ENCODE measurements at regions not wholly inside any gene's neighbourhood (a gene's known extent, or its start where the extent isn't known, plus 50 kb on each side); places are given as distances from the start of the nearest gene placed in this dataset.
"Not testable (repeated sequence)": the region's sequence is repeated elsewhere in the genome, so short reads cannot be mapped to it uniquely, and the experiment has no call there.

DNA sequence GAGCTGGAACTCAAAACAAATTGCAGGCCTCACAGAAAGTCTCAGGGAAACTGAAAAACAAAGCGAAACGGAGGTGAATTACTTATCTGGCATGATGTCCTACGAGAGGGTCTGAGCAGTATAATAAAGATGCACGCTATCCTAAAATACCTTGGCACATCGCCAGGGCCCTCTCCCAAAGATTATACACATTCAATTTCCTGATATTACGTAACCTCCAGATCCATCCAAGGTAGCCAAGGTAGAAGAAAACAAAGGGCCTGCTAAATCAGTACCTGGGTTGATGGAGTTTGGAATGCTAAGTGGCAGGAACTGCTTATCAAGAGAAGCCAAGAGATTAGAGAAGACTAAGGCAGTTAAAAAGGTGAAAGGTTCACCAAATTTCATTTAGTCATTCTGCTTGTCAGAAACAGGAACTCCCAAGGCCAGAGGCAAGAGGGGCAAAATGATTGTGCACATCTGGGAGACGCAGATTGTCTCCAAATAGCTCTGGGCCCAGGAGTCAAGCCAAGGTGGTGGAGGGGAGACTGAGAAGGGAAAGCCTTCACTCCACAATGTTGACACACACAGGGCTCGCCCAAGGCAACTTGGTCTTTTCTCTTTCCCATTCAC is 236.8 kb upstream of the ATP5MC3 start:
- H3K9ac ChIP-seq (ENCODE audit: low read depth, low read length, poor library complexity) = no peak overlapping the region
- no peak overlapping the region for H2BK15ac ChIP-seq (ENCODE audit: low read length)
- H2AFZ ChIP-seq (ENCODE audit: low read length) = no peak overlapping the region
- H4K8ac ChIP-seq (ENCODE audit: low read depth, low read length) = no peak overlapping the region
- H3K79me1 ChIP-seq (ENCODE audit: low read depth, low read length) = no peaks in the 10 kb centered on the region
- H3K27me3 ChIP-seq (ENCODE audit: control insufficient read depth in 3 of 3, insufficient read depth in 3 of 3, low read depth in 1 of 3, low read length in 3 of 3) = no peaks in the 10 kb centered on the region
- H2BK12ac ChIP-seq (ENCODE audit: low read length) = no peak overlapping the region
- H3K9me3 ChIP-seq (replicated peaks in 1 of 2; ENCODE audit: control insufficient read depth in 2 of 2, insufficient read depth in 1 of 2, low read depth in 1 of 2, low read length in 2 of 2) = no peaks in the 10 kb centered on the region
- H3K18ac ChIP-seq (ENCODE audit: low read length) = no peak overlapping the region
- H3K4me3 ChIP-seq (ENCODE audit: low read length in 2 of 2) = no peak overlapping the region
- no peak overlapping the region for H3K23ac ChIP-seq (ENCODE audit: low read depth, low read length, poor library complexity)
- DNase-seq (ENCODE audit: low spot score) = no peak
- H3K27ac ChIP-seq (replicated peaks; ENCODE audit: low read length) = no peak overlapping the region
- no peak overlapping the region for H2AK5ac ChIP-seq (ENCODE audit: low read depth, low read length)
- H2BK5ac ChIP-seq (ENCODE audit: low read length) = no peak overlapping the region
- no peak overlapping the region for H3K4me2 ChIP-seq (ENCODE audit: insufficient read depth, low read length, poor library complexity, severe bottlenecking)
- no CpG with 5 or more reads among the region's 8 CpGs for WGBS, 2 donors (ENCODE audit: extremely low coverage in 2 of 2, insufficient read length in 2 of 2, insufficient replicate concordance in 1 of 2)
- H3K4ac ChIP-seq (ENCODE audit: low read length) = no peak overlapping the region
- no peaks in the 10 kb centered on the region for H3K36me3 ChIP-seq (replicated peaks in 1 of 2; ENCODE audit: control insufficient read depth in 2 of 2, insufficient read depth in 2 of 2, low read length in 2 of 2)
- H2BK120ac ChIP-seq (ENCODE audit: low read depth, low read length) = no peak overlapping the region
- no peak overlapping the region for H3K14ac ChIP-seq (ENCODE audit: low read length)
- no peaks in the 10 kb centered on the region for H3K4me1 ChIP-seq (ENCODE audit: control insufficient read depth in 2 of 2, insufficient read depth in 1 of 2, low read depth in 1 of 2, low read length in 2 of 2)
- H4K91ac ChIP-seq (ENCODE audit: low read depth, low read length, poor library complexity) = no peak overlapping the region

DNA sequence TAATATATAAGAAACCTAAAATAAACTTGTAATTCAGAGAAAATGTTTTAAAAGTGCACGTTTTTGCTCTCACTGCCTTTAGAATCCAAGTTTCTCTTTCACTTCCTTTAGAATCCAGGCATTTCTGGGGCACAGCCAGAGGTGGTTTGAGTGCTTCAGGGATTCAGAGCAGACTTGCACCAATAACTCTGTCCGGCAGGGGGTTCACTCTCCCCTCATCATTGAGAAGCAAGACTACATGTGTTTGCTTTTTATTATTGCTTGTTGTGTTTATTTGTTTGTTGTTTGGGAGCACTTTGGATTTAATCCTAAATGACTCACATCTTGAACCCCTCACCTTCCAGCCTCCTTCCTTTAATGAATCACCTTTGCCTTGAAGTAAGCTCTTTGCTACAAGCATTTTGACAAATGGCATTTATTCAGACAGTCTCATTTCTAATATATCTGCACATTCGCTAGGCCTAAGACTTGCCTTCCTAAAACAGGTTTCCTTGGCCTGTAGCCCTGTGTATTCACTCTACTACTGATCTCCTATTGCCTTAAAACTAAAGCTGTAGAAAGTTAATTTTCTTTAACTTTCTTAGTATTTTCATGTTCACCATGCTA is 233.5 kb upstream of the ATP5MC3 start:
- Histone ChIP-seq H3K4me1 (ENCODE audit: control insufficient read depth in 2 of 2, insufficient read depth in 1 of 2, low read depth in 1 of 2, low read length in 2 of 2) (no peaks in the 10 kb centered on the region), H3K27me3 (ENCODE audit: control insufficient read depth in 3 of 3, insufficient read depth in 3 of 3, low read depth in 1 of 3, low read length in 3 of 3) (no peaks in the 10 kb centered on the region), H4K8ac (ENCODE audit: low read depth, low read length) (no peak overlapping the region), H4K91ac (ENCODE audit: low read depth, low read length, poor library complexity) (no peak overlapping the region), H2BK15ac (ENCODE audit: low read length) (no peak overlapping the region), H3K27ac (replicated peaks; ENCODE audit: low read length) (no peak overlapping the region), H3K79me1 (ENCODE audit: low read depth, low read length) (no peaks in the 10 kb centered on the region), H3K23ac (ENCODE audit: low read depth, low read length, poor library complexity) (no peak overlapping the region), H2BK120ac (ENCODE audit: low read depth, low read length) (no peak overlapping the region), H2AK5ac (ENCODE audit: low read depth, low read length) (no peak overlapping the region), H2BK5ac (ENCODE audit: low read length) (no peak overlapping the region), H3K18ac (ENCODE audit: low read length) (no peak overlapping the region), H3K14ac (ENCODE audit: low read length) (no peak overlapping the region), H3K4me3 (ENCODE audit: low read length in 2 of 2) (no peak overlapping the region), H3K4ac (ENCODE audit: low read length) (no peak overlapping the region), H3K4me2 (ENCODE audit: insufficient read depth, low read length, poor library complexity, severe bottlenecking) (no peak overlapping the region), H2AFZ (ENCODE audit: low read length) (no peak overlapping the region), H3K9me3 (replicated peaks in 1 of 2; ENCODE audit: control insufficient read depth in 2 of 2, insufficient read depth in 1 of 2, low read depth in 1 of 2, low read length in 2 of 2) (no peaks in the 10 kb centered on the region), H3K36me3 (replicated peaks in 1 of 2; ENCODE audit: control insufficient read depth in 2 of 2, insufficient read depth in 2 of 2, low read length in 2 of 2) (no peaks in the 10 kb centered on the region), H3K9ac (ENCODE audit: low read depth, low read length, poor library complexity) (no peak overlapping the region), H2BK12ac (ENCODE audit: low read length) (no peak overlapping the region)
- no CpG with 5 or more reads among the region's 3 CpGs for WGBS, 2 donors (ENCODE audit: extremely low coverage in 2 of 2, insufficient read length in 2 of 2, insufficient replicate concordance in 1 of 2)
- peak; percentile 49 for DNase-seq (ENCODE audit: low spot score)

DNA sequence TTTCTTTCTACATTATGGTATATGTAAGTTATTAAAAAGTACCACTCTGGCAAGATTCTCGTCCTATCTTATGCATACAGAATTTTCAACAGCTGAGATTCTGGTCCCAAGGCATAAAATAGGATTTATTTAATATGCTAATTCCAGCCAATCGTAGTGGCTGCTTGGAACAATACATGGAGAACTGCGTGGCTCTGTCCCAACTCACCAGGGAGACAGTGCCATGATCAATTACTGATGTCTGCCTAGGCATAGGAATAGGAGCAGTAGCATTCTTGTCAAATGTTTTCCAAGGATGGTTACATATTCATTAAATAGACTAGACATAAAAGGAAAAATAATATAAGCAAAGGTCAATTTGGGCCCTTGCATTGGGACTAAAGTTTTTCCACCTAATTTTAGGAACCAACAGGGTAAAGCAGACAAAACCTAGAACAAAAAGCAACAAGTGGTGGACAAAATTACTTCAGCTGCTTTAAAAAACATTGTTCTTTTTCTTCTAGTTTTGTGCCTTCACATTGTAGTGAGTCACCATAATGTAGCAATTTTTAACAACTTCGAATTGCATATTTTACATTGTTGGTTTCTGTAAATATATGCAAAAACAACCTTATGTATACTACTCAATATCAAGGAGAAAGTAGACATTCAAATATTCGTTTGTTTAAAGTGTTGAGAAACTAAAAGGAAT is 232.8 kb upstream of the ATP5MC3 start:
- no CpG with 5 or more reads among the region's 5 CpGs for WGBS, 2 donors (ENCODE audit: extremely low coverage in 2 of 2, insufficient read length in 2 of 2, insufficient replicate concordance in 1 of 2)
- Histone ChIP-seq H3K9ac (ENCODE audit: low read depth, low read length, poor library complexity) (no peak overlapping the region), H2AK5ac (ENCODE audit: low read depth, low read length) (no peak overlapping the region), H3K23ac (ENCODE audit: low read depth, low read length, poor library complexity) (no peak overlapping the region), H3K4me1 (ENCODE audit: control insufficient read depth in 2 of 2, insufficient read depth in 1 of 2, low read depth in 1 of 2, low read length in 2 of 2) (no peaks in the 10 kb centered on the region), H3K4me2 (ENCODE audit: insufficient read depth, low read length, poor library complexity, severe bottlenecking) (no peak overlapping the region), H3K36me3 (replicated peaks in 1 of 2; ENCODE audit: control insufficient read depth in 2 of 2, insufficient read depth in 2 of 2, low read length in 2 of 2) (no peaks in the 10 kb centered on the region), H3K79me1 (ENCODE audit: low read depth, low read length) (no peaks in the 10 kb centered on the region), H3K14ac (ENCODE audit: low read length) (no peak overlapping the region), H3K4me3 (ENCODE audit: low read length in 2 of 2) (no peak overlapping the region), H4K8ac (ENCODE audit: low read depth, low read length) (no peak overlapping the region), H3K4ac (ENCODE audit: low read length) (no peak overlapping the region), H2AFZ (ENCODE audit: low read length) (no peak overlapping the region), H4K91ac (ENCODE audit: low read depth, low read length, poor library complexity) (no peak overlapping the region), H2BK12ac (ENCODE audit: low read length) (no peak overlapping the region), H3K18ac (ENCODE audit: low read length) (no peak overlapping the region), H3K27me3 (ENCODE audit: control insufficient read depth in 3 of 3, insufficient read depth in 3 of 3, low read depth in 1 of 3, low read length in 3 of 3) (no peaks in the 10 kb centered on the region), H3K9me3 (replicated peaks in 1 of 2; ENCODE audit: control insufficient read depth in 2 of 2, insufficient read depth in 1 of 2, low read depth in 1 of 2, low read length in 2 of 2) (no peaks in the 10 kb centered on the region), H2BK120ac (ENCODE audit: low read depth, low read length) (no peak overlapping the region), H3K27ac (replicated peaks; ENCODE audit: low read length) (no peak overlapping the region), H2BK15ac (ENCODE audit: low read length) (no peak overlapping the region), H2BK5ac (ENCODE audit: low read length) (no peak overlapping the region)
- no peak for DNase-seq (ENCODE audit: low spot score)

DNA sequence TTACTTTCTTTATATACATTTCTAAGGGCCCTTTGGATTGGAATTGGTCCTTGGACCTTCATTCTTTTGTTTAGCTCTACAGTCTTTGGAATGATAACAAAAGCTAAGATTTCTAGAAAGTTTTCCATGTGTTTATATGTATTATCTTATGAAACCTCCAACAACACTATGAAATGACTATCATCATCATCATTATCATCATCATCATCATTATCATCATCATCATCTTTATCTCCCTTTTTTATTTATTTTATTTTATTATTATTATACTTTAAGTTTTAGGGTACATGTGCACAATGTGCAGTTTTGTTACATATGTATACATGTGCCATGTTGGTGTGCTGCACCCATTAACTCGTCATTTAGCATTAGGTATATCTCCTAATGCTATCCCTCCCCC is 229.4 kb upstream of the ATP5MC3 start:
- not testable (repeated sequence) for H3K27me3 ChIP-seq (ENCODE audit: control insufficient read depth in 3 of 3, insufficient read depth in 3 of 3, low read depth in 1 of 3, low read length in 3 of 3); H3K23ac ChIP-seq (ENCODE audit: low read depth, low read length, poor library complexity); H3K9me3 ChIP-seq (replicated peaks in 1 of 2; ENCODE audit: control insufficient read depth in 2 of 2, insufficient read depth in 1 of 2, low read depth in 1 of 2, low read length in 2 of 2); H3K79me1 ChIP-seq (ENCODE audit: low read depth, low read length); H4K8ac ChIP-seq (ENCODE audit: low read depth, low read length); H3K14ac ChIP-seq (ENCODE audit: low read length); H3K36me3 ChIP-seq (replicated peaks in 1 of 2; ENCODE audit: control insufficient read depth in 2 of 2, insufficient read depth in 2 of 2, low read length in 2 of 2); H3K27ac ChIP-seq (replicated peaks; ENCODE audit: low read length); H3K18ac ChIP-seq (ENCODE audit: low read length); H2BK5ac ChIP-seq (ENCODE audit: low read length); H4K91ac ChIP-seq (ENCODE audit: low read depth, low read length, poor library complexity); DNase-seq (ENCODE audit: low spot score); H3K4me1 ChIP-seq (ENCODE audit: control insufficient read depth in 2 of 2, insufficient read depth in 1 of 2, low read depth in 1 of 2, low read length in 2 of 2); H2AFZ ChIP-seq (ENCODE audit: low read length); H2AK5ac ChIP-seq (ENCODE audit: low read depth, low read length); H3K4ac ChIP-seq (ENCODE audit: low read length); H2BK120ac ChIP-seq (ENCODE audit: low read depth, low read length); H3K4me2 ChIP-seq (ENCODE audit: insufficient read depth, low read length, poor library complexity, severe bottlenecking); H2BK15ac ChIP-seq (ENCODE audit: low read length); H3K9ac ChIP-seq (ENCODE audit: low read depth, low read length, poor library complexity); H3K4me3 ChIP-seq (ENCODE audit: low read length in 2 of 2); H2BK12ac ChIP-seq (ENCODE audit: low read length)
- WGBS, 2 donors (ENCODE audit: extremely low coverage in 2 of 2, insufficient read length in 2 of 2, insufficient replicate concordance in 1 of 2) = no CpG with 5 or more reads among the region's 1 CpG

All from neuronal stem cell (in vitro differentiated cells).